GM19351 (cell line): ENCODE measurements at regions not wholly inside any gene's neighbourhood (a gene's known extent, or its start where the extent isn't known, plus 50 kb on each side); places are given as distances from the start of the nearest gene placed in this dataset.

ENCODE experiments used
- ATAC-seq: cut with Tn5 transposase; IDR thresholded peaks from one replicate; pipeline ENCODE4 v1.9.1; 2021; ENCODE audit warnings: mild to moderate bottlenecking, moderate library complexity; ENCODE audit not compliant: unreplicated experiment

DNA sequence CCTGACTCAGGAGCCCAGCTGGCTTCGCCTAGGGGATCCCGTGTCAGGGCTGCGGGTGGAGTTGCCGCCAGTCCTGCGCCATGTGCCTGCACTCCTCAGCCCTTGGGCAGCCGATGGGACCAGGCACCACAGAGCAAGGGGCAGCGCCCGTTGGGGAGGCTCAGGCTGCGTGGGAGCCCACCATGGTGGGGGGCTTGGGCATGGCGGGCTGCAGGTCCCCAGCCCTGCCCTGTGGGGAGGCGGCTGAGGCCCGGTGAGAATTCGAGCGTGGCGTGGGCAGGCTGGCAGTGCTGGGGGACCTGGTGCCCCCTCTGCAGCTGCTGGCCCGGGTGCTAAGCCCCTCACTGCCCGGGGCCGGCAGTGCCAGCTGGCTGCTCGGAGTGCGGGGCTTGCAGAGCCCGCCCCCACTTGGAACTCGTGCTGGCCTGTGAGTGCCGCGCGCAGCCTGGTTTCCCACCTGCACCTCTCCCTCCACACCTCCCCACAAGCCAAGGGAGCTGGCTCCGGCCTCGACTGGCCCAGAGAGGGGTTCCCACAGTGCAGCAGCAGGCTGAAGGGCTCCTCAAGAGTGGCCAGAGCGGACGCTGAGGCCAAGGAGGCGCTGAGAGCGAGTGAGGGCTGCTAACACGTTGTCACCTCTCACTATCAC is 135.1 kb upstream of the SEL1L start:
- ATAC-seq = no peak

GRCh38 chr14:81669308-81669707 is 135.7 kb upstream of the SEL1L start:
- ATAC-seq = no peak

DNA sequence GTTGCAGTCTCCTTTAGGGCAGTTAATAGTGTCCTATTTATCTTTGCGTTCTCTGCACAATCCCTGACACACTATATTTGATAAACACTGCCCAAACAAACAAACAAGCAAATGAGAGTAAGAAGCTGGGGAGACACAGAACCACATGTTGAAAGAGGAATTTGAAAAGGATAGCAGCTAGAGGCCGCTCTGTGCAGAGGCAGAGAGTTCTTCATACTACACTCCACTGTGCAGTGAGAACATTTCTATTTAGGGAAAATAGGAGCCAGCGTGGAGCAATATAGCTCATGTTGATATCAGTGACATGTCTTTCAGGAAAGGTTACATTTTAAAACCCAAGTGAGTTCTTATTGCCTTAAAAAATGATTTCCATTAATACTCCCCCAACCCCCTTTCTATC is 140.3 kb upstream of the SEL1L start:
- no peak for ATAC-seq

DNA sequence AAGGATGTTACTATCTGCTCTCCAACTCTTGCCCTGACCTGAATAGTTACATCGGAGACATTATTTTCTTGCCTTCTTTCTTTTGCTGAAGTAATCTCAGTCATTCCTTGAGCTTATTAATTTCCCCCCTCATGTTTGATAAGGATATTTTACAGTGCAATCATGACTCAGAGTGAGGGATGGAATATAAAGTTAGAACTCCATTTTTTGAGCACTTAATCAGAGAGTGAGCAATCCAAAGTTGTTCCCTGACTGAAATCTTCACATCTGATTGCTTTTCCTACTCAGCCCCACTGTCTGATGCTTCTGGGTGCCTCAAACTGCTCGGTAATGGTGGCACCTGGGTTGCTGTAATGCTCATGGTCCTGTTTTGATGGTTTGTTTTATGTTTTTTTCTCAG is 142.7 kb upstream of the SEL1L start:
- ATAC-seq = no peak

- ATAC-seq = no peak
Measured at GRCh38 chr14:81676879-81677278, 143.2 kb upstream of the SEL1L start.

- ATAC-seq = no peak
Measured at GRCh38 chr14:81677736-81678135, 144.1 kb upstream of the SEL1L start.

DNA sequence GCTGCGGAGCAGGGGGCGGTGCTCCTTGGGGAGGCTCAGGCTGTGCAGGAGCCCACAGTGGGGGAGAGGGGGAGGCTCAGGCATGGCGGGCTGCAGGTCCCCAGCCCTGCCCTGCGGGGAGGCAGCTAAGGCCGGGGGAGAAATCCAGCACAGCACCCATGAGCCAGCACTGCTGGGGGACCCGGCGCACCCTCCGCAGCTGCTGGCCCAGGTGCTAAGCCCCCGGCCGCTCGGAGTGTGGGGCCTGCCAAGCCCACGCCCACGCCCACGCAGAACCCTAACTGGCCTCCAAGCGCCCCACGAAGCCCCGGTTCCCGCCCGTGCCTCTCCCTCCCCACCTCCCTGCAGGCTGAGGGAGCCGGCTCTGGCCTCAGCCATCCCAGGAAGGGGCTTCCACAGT is 145.6 kb upstream of the SEL1L start:
- no peak for ATAC-seq

DNA sequence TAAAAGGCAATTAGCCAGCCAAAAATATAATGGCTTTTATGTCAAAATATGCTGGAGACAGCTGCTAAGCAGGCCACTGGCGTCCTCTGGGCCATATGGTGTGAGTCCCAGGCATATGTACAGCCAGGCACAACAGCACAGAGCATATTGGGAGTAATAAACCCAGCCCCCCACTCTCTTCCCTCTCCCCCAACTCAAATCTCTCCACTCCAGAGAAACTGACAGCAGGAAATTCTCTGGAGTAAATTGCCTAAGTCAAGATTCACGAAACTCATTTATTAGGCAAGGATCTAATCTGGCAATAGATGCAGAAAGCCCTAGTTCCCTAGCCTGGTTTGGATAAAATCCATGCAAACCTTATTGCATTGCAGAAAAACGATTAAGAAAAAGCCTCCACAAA is 147.9 kb upstream of the SEL1L start:
- ATAC-seq = no peak

GRCh38 chr14:81682134-81682533 is 148.5 kb upstream of the SEL1L start:
- ATAC-seq = no peak

DNA sequence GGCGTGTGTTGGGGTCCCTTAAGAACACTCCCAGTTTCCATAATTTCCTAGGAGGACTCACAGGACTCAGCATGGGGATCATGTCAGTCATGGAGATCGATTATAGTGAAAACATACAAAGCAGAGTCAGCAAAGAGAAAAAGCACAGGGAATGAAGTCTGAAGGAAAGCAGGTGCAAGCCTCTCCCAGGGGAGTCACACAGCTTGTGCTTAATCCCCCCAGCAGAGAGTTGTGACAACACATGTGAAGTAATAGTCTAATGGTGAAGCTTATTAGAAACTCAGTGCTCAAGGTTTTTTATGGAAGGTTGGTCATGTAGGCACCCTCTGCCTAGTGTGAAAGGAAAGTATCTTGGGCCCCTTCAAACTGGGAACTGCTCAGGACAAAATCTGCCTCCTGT is 149.0 kb upstream of the SEL1L start:
- ATAC-seq = no peak

GRCh38 chr14:81684696-81685095 is 151.0 kb upstream of the SEL1L start:
- ATAC-seq = no peak

DNA sequence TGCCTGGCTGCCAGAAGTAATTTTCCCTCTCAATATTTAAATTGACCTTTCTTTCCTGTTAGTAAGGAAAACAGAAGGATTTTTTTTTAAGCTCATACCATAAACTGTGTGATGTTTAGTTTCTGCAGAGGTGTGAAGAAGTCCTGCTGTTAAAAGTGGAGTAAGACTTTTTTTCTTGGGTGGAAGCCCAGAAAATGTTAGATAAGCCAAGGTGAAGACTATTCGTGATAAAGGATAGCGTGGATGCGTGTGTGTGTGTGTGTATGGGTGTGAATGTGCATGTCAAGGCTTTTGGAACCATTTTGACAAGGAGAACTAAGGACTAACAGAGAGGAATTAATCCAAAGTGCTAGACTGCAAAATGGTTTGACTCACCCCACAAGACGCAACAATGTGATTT is 152.9 kb upstream of the SEL1L start:
- no peak for ATAC-seq

GRCh38 chr14:81691931-81692330 is 158.3 kb upstream of the SEL1L start:
- ATAC-seq = no peak

GRCh38 chr14:81694419-81694818 is 160.8 kb upstream of the SEL1L start:
- ATAC-seq = no peak

DNA sequence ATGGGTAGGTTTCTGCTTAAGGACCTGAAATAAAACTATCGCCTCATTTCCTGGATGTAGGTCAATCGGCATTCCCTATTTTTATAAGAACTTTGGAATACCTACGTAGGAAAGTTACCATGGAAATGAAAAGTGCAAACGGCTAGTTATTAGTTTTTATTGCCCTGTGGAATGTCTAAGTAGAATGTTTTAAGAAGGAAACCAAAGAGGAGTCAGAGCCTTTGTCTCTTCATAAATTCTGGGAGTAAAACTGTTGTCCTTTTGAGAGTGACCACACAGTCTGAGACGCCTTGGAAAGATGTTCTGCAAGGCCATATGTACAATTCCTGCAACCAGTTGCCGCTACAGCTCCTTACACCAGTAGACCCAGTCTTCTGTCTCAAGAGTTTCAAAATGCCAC is 176.0 kb upstream of the SEL1L start:
- ATAC-seq = no peak

- ATAC-seq = peak; percentile 75
Measured at GRCh38 chr14:81710232-81710845, 176.7 kb upstream of the SEL1L start.

GRCh38 chr14:81715731-81716130 is 182.1 kb upstream of the SEL1L start:
- ATAC-seq = no peak

DNA sequence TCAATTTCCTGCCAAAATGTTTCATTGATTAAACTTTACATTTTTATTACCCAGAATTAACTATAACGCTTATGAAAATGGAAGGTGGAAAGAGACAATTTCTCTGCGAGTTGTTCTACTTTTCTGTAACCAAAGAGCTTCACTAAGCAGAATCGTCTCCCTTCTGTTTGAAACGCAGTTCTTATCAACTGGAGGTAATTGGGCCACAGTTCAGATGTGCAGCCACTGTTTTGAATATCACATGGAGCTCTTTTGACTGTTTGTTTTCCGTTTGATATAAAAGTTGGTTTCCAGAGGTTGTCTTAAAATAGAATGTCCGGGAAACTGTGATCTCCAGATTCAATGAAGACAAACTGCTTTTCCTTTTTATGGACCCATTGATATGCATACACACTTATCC is 183.3 kb upstream of the SEL1L start:
- no peak for ATAC-seq

GRCh38 chr14:81723956-81724355 is 190.3 kb upstream of the SEL1L start:
- ATAC-seq = no peak

GRCh38 chr14:81727218-81727617 is 193.6 kb upstream of the SEL1L start:
- ATAC-seq = no peak

DNA sequence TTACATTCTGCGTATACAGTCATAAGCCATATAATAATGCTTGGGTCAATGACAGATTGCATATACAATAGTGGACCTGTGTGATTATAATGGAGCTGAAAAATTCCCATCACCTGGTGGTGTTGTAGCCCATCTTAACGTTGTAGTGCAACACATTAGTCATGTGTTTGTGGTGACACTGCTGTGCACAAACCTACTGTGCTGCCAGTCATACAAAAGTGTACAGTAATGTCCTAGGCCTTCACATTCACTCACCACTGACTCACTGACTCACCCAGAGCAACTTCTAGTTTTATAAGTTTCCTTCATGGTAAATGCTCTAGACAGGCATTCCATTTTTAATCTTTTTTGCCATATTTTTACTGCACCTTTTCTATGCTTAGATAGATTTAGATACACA is 194.8 kb upstream of the SEL1L start:
- no peak for ATAC-seq

DNA sequence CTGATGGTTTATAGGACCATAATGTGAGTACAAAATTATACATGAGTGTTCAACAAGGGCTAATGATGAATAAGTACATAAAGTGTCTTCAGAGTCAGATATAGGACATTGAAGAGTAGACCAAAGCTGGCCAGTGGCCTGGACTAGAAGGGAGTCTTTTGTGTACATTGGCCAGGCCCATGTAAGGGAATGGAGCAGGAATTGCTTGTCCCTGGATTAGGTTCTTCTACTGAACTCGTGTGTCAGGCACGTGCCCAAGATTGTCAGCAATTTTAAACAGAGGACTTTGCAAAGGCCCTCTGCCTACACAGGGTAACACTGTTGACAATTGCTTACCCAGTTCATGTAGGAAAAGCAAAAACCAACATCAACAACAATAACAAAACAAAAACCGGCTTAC is 196.0 kb upstream of the SEL1L start:
- ATAC-seq = no peak

DNA sequence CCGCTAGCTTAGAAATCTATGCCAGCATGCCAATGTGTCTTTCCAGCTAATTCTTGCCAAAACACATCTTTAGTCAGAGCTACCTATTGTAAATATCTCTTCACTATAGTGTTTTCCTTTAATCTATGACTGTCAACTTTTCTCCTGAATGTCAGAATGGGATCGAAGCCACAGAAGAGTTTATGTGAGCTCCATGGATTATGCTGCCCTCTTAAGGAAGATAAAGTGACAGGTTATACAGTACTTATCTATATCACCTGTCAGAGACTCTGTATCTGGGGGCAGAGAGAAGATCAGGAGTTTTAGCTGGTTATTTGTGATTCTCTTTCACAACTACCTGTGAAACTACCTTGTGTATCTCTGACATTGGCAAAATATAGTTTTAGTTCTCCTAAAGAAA is 204.3 kb upstream of the SEL1L start:
- ATAC-seq = no peak
